Mammary epithelial cell (primary cell): ENCODE measurements at regions not wholly inside any gene's neighbourhood (a gene's known extent, or its start where the extent isn't known, plus 50 kb on each side); places are given as distances from the start of the nearest gene placed in this dataset.

Source experiments
- EZH2 ChIP-seq: IDR thresholded peaks from 2 replicates; pipeline ENCODE4 v1.6.1; 2012; ENCODE audit warnings: low read length, inconsistent platforms, borderline replicate concordance
- TF ChIP-seq, protein P1 (sequence below), 2 donors: IDR thresholded peaks in 1 of 2; conservative IDR thresholded peaks in 1 of 2; 2 replicates each; pipeline ENCODE4 v1.5.1; 2011 to 2012; ENCODE audit warnings: inconsistent platforms in 2 of 2, low read length in 2 of 2, mild to moderate bottlenecking in 2 of 2, control low read depth in 1 of 2, low read depth in 1 of 2; ENCODE audit not compliant: insufficient read depth in 1 of 2; ENCODE audit errors: extremely low read depth in 1 of 2

DNA sequence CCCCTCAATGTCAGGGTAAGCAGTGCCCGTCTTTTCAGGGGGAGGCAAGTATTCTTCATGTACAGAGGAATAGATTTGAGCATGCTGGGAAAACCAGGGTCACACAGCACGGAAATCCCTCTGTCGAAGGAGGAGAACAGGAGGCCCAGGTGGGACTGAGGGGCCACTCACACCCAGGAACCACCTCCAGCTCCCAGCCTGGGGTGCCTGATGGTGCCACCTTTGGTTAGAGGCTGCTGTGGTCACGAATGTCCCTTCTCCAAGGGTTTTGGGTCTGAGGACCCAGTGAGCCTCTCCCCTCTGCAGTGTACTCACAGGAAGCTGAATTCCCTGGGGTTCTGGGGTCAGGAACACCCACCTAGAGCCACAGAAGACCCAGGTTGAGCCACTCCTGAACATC, 197.3 kb downstream of the ANKRD30B start:
- TF ChIP-seq, protein P1, sequence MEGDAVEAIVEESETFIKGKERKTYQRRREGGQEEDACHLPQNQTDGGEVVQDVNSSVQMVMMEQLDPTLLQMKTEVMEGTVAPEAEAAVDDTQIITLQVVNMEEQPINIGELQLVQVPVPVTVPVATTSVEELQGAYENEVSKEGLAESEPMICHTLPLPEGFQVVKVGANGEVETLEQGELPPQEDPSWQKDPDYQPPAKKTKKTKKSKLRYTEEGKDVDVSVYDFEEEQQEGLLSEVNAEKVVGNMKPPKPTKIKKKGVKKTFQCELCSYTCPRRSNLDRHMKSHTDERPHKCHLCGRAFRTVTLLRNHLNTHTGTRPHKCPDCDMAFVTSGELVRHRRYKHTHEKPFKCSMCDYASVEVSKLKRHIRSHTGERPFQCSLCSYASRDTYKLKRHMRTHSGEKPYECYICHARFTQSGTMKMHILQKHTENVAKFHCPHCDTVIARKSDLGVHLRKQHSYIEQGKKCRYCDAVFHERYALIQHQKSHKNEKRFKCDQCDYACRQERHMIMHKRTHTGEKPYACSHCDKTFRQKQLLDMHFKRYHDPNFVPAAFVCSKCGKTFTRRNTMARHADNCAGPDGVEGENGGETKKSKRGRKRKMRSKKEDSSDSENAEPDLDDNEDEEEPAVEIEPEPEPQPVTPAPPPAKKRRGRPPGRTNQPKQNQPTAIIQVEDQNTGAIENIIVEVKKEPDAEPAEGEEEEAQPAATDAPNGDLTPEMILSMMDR (conservative IDR thresholded peaks at IDR 0.05 in 1 of 2, IDR thresholded peaks at IDR 0.05 in 1 of 2; ENCODE audit: extremely low read depth in 1 of 2, insufficient read depth in 1 of 2, low read depth in 1 of 2, low read length in 2 of 2) = no peak
- no peak for TF ChIP-seq EZH2
